GM18511 (cell line): ENCODE measurements at regions not wholly inside any gene's neighbourhood (a gene's known extent, or its start where the extent isn't known, plus 50 kb on each side); places are given as distances from the start of the nearest gene placed in this dataset.

ENCODE experiments used
- ATAC-seq: cut with Tn5 transposase; IDR thresholded peaks from one replicate; pipeline ENCODE4 v1.9.1; 2021; ENCODE audit warnings: mild to moderate bottlenecking, moderate library complexity; ENCODE audit not compliant: unreplicated experiment

DNA sequence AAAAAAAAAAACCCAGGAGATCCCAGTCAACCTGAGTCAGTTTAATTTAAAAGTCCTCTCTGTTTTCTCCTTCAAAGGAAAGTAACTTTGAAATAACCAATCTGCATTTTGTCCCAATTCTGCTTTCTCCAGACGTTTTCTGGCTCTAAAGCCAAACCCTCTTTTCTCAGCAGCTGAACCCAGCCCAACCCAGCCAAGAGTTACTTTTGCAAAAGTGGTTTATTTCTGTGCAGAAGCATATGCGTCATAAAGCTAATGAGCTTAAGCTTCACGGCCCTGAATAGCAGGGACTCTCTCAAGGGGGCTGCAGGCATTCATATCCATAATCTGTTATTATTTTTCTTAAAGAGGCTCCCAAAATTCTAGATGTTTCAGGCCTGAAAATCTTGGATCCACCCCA is 176.6 kb downstream of the GALC start:
- no peak for ATAC-seq

DNA sequence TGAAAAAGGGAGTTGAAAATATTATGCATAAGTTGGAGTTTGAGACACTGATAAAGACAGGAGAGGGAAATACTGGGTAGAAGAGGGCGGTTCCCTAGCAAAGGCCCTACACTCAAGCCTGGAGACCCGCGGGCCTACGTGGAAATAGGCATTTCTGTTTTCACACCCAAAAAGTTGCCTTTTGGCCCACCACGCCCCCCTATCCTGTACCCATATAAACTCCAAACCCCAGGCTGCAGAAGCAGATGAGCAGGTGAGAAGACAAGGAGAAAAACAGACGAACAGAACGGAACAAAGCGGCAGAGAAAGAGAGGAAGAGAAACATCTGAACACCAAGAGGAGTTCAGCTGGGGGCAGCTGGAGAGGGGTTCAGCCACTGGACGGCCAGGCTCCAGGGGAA is 177.9 kb downstream of the GALC start:
- no peak for ATAC-seq

GRCh38 chr14:87813686-87814085 is 179.3 kb downstream of the GALC start:
- ATAC-seq = no peak

DNA sequence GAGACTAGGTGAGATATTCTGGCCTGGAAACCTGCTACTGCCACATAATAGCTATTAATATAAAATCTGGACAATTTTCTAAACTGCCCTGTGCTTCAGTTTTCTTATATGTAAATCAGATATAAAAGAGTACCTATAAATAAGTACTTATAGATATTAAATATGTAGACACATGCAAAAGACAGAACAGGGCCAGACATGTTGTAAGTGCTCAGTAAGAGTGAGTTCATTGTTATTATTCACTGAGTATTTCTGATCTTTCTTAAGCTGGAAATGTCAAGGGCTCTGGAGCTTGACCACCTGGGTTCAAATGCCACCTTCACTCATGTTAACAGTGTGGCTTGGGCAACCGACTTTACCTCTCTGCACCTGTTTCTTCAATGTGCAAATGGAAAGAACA is 179.8 kb downstream of the GALC start:
- ATAC-seq = no peak

GRCh38 chr14:87811246-87811645 is 181.7 kb downstream of the GALC start:
- no peak for ATAC-seq

DNA sequence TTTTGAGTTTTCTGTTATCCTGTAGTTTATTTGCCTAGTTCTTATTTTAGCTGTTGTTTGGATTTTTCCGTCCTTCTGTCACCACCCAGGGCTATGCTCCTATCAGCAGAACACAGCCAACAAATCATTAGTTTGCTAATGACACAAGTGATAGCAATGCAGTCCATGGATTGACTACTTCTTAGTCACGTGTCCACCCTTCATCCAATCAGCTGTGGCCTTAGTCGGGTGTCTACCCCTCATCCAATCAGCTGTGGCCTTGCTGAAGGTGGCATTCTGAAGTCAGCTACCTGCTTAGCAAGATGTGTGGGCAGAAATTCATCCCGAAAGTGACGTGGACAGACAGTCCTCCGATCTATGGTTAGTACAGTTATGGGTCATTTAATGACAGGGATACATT is 182.3 kb downstream of the GALC start:
- no peak for ATAC-seq

- ATAC-seq = no peak
Observed at GRCh38 chr14:87809261-87809660, 183.7 kb downstream of the GALC start.

GRCh38 chr14:87805315-87805723 is 187.7 kb downstream of the GALC start:
- ATAC-seq = peak; percentile 82

GRCh38 chr14:87800216-87800615 is 192.8 kb downstream of the GALC start:
- ATAC-seq = no peak

- no peak for ATAC-seq
Observed at GRCh38 chr14:87799400-87799799, 193.6 kb downstream of the GALC start.

DNA sequence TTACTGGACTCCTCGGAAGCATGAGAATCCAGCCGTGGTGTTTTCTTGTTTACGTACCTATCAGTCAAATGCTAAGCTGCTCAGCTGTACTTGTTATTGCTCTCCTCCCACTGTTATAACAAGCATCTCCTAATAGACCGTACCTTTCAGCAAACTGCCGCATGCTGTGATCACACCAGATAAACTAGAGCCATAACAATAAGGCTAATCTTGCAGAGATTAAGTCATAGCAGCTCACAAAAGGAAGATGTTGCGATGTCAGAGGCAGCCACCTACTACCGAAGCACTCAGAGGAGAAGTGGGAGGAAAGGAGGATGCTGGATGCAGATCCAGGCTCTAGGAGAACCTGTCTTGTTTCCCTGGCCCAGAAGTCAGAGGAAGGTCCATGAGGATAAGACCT is 196.0 kb downstream of the GALC start:
- ATAC-seq = no peak

- no peak for ATAC-seq
Observed at GRCh38 chr14:87794561-87794960, 198.4 kb downstream of the GALC start.

GRCh38 chr14:87785897-87786296 is 207.1 kb downstream of the GALC start:
- no peak for ATAC-seq

GRCh38 chr14:87784386-87784785 is 208.6 kb downstream of the GALC start:
- ATAC-seq = no peak

GRCh38 chr14:87783071-87783470 is 209.9 kb downstream of the GALC start:
- ATAC-seq = no peak

DNA sequence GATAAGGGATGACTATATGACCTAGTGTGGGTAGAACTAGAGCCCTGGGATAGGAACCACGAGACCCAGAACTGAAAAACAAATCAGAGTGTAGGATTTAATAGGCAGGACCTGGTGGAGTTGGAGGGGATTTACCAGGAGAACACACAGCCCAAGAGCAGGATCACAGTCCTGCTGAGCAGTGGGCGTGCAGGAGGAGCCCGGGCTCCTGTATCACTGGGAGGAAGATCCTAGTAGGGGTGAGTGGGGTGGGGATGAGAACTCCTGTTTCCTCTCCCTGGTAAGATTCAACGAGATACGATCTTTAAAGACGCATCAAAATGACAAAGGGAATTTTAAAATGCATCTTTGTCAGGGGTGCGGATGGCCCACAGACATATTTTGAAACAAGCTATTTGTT is 220.1 kb downstream of the GALC start:
- no peak for ATAC-seq

DNA sequence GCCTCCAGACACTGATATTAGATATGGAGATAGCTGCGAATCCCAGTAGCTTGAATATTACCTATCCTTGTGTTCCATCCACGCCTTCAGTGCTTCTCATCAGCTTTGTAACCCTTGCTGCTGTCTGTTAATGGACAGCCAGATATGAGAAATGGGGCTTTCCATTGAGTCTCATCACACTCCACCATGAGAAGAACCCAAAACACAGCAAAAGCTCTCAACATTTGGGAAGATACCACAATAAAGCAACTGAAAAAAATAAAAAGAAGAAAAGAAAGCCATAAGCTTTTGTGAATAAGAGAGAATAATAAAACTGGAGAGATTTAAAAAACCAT is 225.4 kb downstream of the GALC start:
- ATAC-seq = peak; percentile 89

- no peak for ATAC-seq
Observed at GRCh38 chr14:87758876-87759275, 234.1 kb downstream of the GALC start.

GRCh38 chr14:87756661-87757060 is 236.3 kb downstream of the GALC start:
- peak; percentile 75 for ATAC-seq

DNA sequence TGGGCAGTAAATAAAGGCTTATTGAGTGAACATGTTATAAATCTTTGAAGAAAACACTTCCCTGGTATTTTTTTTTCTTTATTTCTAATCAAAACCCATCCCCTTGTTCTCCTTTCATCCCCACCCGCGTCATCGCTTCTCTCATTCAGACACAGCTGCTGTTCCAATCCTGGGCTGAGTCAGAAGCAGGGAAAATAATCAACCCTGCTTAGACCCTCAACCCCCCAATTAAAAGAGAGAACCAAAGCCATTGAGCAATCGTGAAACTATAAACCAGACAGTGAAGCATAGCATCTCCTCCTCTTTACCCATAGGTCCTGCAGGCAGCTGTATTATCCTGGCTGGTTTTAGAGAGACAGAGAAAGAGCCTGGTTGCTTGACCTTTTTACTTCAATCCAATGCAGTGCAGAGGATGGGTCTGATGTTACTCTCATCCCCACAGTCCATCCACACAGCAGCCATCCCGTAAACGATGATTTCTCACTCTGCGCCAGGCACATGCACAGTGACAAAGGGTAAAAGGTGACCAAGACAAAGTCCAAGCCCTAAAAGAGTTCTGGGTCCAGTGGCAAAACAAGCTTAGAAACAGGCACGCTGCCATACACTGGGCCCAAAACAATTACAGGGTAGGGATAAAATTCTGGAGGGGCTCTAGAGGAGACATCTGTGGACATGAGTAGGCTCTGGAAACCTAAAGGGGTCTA is 238.3 kb downstream of the GALC start:
- ATAC-seq = no peak

- ATAC-seq = no peak
Observed at GRCh38 chr14:87748558-87748957, 244.4 kb downstream of the GALC start.

DNA sequence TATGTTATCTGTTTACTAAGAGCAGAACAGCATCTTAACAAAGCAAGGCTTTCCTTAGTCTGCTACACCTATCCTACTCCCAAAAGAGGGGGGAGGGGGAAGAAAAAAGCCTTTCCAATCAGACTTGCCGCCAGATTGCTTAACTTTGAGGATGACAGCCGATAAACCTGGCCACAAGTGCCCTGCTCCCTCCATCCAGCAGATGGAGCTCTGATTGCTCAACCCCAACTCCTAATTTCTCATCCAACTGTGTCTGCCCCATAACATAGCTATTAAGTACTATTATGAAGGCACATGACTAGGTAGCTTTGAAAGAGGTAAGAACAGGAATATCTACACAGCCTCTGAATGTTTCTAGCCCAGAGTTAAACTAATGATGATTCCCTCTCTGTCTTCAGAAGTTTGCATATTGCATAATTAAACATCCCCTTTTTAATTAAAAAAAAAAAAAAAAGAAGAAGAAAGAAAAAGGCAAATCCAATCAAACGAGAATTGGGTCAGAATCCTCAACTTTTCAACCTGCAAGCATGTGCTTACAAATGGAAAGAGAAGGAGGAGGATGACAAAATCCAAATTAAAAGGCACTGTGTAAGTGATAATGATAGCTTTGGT is 247.4 kb downstream of the GALC start:
- peak; percentile 90 for ATAC-seq
